HG03439 (cell line): ENCODE measurements at regions not wholly inside any gene's neighbourhood (a gene's known extent, or its start where the extent isn't known, plus 50 kb on each side); places are given as distances from the start of the nearest gene placed in this dataset.

ENCODE experiments used
- ATAC-seq: cut with Tn5 transposase; IDR thresholded peaks from one replicate; pipeline ENCODE4 v1.9.1; 2021; ENCODE audit warnings: mild to moderate bottlenecking, moderate library complexity; ENCODE audit not compliant: unreplicated experiment

DNA sequence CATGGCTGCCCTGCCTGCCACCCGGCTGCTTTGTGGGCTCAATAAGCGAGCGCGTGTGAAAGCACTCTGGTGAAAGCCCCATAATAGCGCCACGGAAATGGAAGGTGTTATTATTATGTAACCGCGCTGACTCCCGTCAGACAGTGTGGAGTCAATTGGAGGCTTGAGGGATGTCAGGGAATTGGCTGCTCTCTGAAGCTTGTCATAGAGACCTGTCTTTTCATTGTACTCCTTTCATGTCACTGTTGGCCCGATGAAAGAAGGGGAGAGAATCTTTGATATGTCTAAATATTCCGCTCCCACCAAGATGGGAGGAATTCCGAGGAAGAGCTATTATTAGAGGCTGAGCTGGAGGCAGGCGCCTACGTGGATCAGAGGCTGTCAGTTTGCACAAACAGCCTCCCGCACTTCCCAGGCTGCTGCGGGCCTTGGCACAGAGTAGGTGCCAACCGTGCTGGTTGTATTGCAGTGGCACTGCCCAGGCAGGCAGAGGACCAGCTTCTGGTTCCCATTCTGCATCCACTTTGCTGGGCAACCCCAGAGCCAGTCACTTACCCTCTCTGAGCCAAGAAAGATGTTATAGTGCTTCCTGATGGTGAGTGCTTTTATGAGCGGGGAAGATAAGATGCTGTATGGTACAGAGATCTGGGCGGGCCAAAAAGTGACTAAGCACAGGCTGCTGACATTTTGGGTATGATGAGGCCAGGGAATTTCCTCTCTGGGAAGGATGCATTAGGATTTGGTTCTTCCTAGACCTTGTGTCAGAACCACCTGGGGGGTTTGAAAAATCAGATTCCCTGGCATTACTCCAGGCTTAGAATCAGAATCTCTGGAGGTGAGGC is 151.4 kb downstream of the RPS24 start:
- no peak for ATAC-seq

DNA sequence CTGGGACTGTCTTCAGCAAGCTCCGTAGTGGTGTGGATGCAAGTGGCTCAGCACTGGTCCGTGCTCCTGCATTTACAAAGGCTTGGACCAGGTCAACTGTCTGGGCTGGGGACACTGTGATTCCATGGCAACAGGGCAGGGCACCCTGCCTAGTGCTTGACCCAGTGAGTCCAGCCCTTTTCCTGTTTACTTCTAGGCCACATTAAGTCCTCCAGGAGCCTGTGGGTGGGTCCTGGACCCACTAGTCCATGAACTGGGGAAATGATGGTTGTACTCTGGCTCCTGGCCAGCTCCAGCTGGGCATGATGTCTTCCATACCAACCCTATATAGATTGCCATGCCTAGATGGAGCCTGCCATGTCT is 152.0 kb downstream of the RPS24 start:
- no peak for ATAC-seq

DNA sequence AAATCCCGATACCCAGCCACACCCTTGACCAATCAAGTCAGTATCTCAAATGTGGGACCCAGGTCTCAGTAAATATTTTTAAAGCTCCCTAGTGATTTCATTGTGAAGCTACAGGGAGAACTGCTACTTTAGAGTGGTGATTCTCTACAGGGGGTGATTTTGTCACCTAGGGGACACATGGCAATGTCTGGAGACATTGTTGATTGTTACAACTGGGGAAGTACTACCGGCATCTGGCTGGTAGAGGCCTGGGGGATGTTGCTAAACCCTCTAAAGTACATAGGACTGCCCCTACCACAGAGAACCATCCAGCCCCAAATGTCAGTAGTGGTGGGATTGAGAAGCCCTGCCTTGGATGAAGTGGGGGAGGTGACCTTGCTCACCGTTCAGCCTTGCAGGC is 152.9 kb downstream of the RPS24 start:
- ATAC-seq = no peak

DNA sequence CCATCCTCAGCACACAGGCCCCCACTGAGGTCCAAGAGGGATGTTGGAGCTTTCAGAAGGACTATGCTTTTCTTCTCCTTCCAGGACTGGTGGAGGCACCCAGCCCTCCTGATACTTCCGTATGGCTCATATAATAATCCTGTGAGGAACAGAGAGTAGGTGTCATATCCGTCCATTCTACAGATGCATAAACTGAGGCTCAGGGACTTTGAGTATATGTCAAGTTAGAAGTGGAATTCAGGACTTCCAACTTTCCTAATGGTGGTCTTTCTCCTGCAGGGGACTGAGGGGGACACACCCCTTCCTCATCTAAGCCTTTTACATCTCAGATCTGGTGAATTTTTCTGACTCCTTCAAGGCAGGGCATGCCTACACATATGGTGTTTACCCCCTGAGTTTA is 153.7 kb downstream of the RPS24 start:
- ATAC-seq = no peak

DNA sequence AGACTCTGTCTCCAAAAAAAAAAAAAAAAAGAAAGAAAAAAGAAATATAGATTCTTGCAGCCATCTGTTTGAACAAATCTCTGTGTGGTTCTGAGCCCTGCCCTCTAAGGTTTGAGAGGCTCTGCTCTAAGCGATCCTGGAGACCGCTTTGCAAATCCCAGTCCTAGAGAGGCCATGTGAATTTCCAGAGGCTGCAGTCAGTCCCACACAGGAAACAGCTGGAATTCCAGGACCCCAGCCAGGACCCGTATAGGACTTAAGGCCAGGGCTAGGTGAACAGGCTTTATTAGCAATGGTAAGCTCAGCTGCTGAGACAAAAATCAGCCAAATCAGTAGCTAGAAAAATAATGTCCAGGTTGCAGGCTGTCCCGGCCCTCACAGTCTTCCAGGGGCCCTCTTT is 154.8 kb downstream of the RPS24 start:
- ATAC-seq = no peak

DNA sequence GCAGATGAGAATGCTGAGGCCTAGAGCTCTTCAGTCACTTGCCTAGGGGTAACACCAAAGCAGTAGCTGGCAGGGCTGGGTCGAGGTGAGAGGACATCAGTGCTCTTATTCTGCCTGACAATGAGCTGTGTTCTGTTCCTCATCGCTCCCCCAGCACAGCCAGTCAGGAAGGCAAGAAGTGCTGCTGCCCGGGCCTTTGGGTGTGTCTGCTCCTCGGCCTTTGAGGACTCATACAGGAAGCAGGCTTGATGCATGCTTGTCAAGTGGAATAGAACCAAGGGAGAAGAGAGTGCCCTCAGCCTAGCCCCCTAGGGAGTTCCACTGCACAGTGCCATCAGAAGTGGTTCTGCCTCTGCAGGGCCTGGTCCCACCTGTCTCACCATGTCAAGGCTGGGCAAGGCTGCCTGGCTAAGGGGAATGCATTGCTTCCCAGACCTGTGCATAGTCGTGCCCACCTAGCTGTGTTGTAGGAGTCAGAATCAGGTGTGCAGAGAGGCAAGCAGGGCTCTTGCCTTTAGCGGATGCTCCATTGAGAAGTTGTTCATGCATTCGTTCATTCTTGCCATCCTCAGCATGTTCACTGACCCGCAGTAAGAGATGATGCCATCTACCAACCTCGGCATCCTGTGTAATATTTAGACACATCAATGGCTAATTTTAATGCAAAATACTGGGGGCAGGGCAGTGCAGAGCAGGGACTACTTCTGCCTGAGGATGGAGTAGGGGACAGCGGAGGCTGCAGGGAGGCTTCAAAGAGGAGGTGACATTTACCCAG is 156.6 kb downstream of the RPS24 start:
- ATAC-seq = no peak

DNA sequence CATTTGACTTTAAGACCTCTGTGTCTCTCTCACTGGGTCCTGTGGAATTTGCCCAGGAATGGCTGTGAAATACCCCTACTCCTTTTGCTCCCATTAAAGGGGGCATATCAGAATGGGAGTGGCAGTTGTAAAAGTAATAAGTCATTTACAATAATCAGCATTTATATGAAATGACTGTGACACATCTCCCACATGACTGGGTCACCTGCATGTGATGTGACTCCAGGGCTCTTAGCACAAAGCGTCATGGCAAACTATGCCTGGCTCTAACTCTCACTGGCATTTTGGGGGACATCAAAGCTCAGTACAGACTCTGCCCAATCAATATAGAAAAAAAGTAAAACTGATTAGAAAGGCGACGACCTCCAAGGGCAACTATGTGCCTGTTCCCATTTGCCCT is 157.6 kb downstream of the RPS24 start:
- no peak for ATAC-seq

DNA sequence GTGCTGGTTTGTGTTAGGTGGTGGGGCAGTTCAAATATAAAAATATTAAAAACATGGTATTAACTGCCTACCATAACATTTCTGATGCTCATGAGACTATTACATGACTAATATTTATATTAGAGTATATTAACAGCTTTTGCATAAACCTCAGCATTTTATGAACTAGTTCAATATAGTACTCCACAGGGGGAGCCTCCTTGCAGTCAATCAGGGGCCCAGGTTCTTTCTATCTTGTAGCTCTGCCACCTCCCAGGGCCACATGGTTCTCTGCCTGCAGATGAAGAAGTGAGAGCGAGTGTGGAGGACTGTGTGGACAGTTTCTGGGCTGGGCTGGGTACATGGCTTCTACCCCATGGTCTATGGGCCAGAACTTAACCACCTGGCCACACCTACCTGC is 159.5 kb downstream of the RPS24 start:
- ATAC-seq = no peak

DNA sequence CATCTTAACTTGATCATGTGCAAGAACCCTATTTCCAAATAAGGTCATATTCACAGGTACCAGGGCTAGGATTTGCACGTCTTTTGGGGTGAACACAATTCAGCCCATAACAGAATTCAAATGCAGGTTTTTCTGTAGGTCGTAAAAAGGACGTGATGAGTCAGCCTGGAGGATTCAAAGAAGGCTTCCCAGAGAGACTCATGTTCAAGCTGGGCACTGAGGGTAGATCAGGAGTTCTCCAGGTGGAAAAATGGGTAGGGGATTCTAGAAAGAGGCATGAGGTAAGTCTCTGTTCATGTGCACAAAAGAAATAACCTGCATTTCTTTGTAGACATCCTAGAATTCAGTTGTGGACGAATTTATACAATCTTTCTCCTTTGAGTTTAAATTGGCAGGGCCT is 160.4 kb downstream of the RPS24 start:
- no peak for ATAC-seq

DNA sequence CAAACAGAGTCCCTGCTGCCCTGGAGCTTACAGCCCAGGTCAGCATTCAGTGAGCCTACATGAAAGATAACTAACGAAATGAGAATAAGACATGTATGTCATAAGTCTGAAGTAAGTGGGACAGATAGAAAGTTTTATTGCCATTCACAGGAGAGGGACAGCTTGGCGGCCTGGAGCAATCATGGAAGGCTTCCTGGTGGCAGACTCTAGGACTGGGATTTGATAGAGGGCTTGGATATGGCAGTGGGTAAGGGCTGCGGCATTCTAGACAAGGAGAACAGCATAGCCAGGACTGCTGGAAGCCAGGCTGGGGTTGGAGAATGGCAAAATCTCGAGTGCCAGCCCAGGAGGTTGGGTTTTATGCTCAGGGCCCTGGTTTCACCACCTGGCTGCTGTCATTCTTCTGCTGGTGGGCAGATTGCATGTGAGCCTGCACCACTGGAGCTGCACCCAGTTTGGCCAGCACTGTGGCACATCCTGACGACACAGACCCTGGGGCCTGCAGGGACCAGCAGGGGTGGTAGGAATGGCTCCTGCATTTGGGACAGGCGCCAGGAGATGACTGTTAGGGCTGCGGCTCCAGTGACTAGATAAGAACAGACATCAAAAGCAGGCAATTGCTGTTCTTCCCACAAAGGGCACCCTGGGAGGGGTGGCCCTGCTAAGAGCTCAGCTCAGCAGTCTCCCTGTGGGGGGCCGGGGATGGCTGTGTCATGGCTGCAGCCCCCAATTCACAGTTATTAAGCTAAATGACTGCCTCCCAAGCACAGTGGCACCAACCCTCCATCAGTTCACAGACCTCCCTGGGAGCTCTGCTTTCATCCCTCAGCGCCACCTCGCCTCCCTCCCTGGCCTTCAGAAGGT is 161.1 kb downstream of the RPS24 start:
- ATAC-seq = no peak

DNA sequence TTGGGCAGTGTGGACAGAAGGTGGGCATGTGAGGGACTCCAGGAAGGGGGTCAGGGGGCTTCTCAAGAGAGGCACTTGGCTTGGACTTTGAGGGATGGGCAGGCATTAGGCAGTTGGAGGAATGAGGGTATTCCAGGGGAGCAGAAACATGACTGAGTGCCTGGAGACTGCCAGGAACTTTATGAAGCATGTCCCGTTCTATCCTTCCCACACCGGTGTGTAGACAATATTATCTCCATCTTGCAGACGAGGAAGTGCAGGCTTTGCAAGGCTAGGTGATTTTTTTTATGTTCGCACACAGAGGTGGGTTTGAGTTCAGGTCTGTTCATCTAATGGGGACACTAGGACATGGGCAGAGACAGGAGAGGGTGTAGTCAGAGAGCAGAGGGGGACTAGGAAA is 162.7 kb downstream of the RPS24 start:
- ATAC-seq = no peak

DNA sequence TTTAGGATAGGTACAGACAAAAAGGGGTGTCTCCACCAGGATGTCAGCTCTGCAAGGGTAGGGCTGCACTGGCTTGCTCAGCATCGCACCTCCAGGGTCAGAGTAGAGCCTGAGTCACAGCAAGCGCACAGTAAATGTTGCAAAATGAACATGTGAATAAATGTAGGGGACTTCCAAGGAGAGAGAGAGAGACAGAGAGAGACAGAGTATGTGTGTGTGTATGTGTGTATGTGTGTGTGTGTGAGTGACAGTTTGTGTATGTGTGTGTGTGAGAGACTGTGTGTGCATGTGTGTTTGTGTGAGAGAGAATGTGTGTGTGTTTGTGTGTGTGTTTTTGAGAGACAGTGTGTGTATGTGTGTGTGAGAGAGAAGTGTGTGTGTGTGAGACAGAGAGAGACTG is 163.3 kb downstream of the RPS24 start:
- ATAC-seq = no peak

DNA sequence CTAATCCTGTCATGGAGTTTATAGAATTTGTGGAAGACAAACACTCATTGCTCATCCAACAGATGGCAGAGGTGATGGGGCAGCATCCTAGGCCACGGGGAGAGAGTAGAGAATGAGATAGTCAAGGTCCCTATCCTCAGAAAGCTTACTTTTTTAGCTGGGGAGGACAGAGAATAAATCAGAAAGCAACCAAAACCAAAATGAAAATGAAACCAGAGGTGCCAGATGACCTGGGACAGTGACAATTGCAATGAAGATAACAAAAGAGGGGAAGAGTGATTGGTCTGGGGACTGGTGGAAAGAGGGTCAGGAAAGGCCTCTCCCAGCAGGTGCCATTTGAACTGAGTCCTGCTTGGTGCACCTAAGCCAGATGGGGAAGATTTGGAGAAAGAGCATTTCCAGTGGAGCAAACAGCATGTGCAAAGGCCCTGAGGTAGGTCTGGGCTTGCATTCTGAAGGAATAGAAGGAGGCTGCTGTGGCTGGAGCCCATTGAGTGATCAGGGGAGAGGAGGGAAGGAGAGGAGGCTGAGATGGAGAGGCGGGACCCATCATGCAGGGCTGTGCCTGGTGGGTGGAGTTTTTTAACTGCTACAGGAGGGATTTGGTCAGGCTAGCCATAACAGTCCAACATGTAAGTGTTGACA is 164.1 kb downstream of the RPS24 start:
- no peak for ATAC-seq

DNA sequence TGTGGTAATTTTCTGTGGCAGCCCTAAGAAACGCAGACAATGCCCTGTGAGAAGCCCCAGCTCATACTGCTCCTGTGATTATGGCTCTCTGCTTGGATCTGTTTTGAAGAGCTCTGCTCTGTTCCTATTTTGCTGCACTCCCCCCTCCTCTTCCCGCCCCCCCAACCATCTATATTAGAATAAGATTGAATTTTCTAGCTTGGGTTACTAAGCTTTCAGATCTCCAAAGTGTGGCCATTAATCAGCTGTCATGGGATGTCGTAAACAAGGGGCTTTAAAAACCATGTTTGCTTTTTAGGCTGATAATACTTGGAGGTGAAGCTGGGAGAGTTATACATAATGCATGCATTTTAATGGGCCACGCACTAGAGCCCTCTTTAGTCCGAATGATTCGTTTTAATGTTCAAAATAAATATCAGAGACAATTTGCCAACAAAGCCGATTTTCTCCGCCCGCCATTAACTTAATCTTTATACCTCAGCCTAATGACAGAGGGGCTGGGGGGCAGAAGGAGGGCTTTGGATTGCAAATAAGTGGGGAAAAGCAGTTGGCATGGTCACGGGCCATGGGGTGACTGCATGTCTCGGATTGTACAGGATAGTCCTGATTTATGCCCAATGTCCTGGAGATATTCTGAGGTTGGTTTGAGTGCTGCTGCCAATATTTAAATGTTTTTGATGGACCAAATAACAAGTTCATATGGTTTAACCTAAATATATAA is 165.5 kb downstream of the RPS24 start:
- no peak for ATAC-seq

DNA sequence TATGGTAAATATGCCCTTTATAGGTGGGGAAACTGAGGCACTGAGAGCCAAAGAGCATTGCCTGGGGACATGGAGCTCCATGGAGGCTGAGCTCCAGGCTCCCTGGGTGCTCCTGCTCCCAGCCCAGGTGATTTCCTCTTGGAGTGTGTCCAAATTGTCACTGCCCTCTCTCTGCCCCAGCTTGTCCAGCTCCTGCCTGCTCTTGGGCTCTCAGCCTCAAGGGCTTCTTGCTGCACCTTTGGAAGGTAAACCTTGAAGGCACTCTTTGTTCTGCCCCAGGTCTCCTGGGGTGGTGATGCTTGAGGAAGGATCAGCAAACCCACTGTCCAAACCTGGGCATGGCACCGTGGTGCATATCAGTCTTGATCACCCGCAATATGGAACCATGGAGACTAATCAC is 166.1 kb downstream of the RPS24 start:
- ATAC-seq = no peak

DNA sequence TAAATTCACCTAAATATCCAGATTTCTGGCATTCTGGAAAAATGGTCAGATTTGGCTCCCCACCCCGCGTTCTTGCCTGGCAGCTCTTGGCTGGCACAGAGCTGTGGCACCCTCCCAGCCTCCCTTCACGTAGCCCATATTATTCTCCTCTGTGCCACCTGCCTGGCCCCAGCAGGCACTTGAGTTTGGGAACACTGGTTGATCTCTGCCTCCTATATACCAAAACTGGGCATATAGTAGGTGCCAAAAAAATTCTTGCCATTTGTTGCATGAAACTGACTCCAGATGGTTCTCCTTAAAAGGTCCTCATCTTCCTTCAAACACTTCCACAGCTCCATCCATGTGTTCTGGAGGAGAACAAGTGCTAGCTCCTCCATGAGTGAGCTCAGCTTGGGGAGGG is 167.0 kb downstream of the RPS24 start:
- ATAC-seq = no peak

DNA sequence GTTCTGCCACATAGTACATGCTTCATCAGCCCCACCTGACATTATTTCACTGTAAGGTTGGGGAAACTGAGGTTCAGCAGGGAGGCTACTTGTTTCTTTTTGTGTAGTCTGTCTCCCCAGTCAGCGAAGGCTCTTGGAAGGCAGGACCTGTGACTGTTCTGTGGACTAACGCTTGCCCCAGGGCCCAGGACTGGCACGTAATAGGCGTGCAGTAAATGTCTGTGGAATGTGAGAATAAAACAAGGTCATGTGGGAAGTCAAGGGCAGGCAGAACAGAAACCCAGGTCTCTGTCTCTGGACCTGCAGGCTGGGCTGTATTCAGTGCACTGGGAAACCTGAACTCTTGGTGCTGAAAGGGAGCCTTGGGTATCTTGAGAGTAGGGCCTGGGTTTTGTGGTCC is 168.7 kb downstream of the RPS24 start:
- no peak for ATAC-seq

DNA sequence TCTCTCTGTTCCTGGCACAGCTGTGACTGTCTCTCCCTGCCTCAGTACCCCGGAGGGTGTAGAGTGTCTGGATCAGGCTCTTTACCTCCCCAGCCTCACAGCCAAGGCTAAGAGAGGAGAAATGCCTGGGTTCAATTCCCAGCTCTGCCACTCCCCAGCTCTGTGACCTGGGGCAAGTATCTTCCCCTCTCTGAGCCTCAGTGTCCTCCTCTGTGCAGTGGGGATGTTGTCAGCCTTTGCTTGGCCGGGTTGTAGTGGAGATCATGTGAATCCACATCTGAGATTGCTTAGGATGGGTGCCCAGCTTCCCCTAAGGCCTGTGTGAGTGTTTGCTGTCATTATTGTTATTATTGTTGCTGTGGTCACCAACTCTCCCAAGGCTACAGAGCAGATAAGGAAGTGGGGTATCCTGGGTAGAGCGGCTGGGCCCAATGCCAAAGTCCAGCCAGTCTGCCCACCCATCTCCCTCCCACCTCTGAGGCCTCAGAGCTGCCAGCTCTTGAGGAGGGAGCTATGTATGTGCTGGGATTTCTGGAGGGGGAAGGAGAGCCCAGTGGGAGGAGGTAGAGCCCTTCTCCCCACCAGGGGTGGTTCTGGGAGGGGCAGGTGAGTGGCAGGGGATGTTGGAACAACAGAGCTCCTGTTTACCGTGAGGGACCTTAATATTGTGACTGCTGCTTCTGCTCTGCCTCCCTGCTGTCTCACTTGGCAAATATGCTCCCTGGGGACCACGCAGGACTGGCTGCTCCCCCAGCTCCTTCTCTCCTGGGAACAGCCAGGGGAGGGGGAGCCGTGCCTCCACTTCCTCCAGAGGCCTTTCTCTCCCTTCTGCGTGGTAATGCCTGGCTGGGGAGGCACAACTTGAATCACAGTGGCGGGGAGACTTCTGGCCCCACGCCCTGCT is 170.5 kb downstream of the RPS24 start:
- ATAC-seq = no peak

DNA sequence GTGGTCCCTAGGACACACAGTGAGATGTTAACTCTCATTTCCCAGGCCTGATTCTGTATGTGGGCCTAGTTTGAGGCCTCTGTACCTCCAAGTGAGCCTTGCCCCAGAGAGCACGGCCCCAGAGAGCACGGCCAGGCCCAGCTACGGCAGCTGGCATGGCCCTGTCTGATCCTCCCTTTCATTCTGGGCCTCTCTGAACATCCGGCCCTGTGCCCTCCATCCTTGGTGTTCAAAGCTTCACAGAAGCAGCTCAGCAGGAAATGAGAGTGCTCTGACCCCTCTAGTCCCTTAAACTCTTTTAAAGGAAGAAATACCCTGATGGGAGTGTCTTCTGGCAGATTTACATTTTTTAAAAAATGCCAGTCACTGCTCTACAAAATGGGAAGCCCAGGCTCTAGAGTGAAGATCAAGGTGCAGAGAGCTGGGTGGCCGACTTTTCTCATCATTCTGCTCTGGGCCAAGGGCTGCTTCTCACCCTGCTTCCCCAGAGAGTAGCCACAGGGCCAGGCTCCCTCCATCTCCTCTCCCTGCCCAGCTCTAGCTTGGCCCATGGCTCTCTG is 171.9 kb downstream of the RPS24 start:
- no peak for ATAC-seq
